Stimulated activated CD4-positive, alpha-beta T cell treated with anti-CD3 and anti-CD28 coated beads, Interleukin-2, amount 100 ng/mL, for 4 hours (primary cell): ENCODE measurements at regions not wholly inside any gene's neighbourhood (a gene's known extent, or its start where the extent isn't known, plus 50 kb on each side); places are given as distances from the start of the nearest gene placed in this dataset.

ENCODE experiments used
- DNase-seq: peaks from one replicate; pipeline ENCODE4 v3.0.0-alpha.2; 2020; ENCODE audit warnings: low read depth

GRCh38 chr10:121099592-121099991, 248.4 kb downstream of the WDR11 start:
- DNase-seq = no peak

GRCh38 chr10:121101561-121101960, 250.4 kb downstream of the WDR11 start:
- no peak for DNase-seq

GRCh38 chr10:121102706-121103105, 251.5 kb downstream of the WDR11 start:
- DNase-seq = no peak

GRCh38 chr10:121104476-121105111, 253.4 kb downstream of the WDR11 start:
- DNase-seq = no peak

- no peak for DNase-seq
Measured at GRCh38 chr10:121106611-121107010, 255.4 kb downstream of the WDR11 start.

- DNase-seq = no peak
Measured at GRCh38 chr10:121108051-121108450, 256.9 kb downstream of the WDR11 start.

GRCh38 chr10:121110369-121110768, 259.2 kb downstream of the WDR11 start:
- no peak for DNase-seq

- no peak for DNase-seq
Measured at GRCh38 chr10:121112136-121112535, 261.0 kb downstream of the WDR11 start.

- DNase-seq = no peak
Measured at GRCh38 chr10:121112579-121113384, 261.6 kb downstream of the WDR11 start.

- no peak for DNase-seq
Measured at GRCh38 chr10:121113385-121113696, 262.2 kb downstream of the WDR11 start.

- DNase-seq = no peak
Measured at GRCh38 chr10:121113911-121114310, 262.7 kb downstream of the WDR11 start.

- DNase-seq = no peak
Measured at GRCh38 chr10:121115154-121115553, 264.0 kb downstream of the WDR11 start.

- DNase-seq = no peak
Measured at GRCh38 chr10:121121462-121121861, 270.3 kb downstream of the WDR11 start.

GRCh38 chr10:121127151-121127906, 276.2 kb downstream of the WDR11 start:
- DNase-seq = no peak

- DNase-seq = no peak
Measured at GRCh38 chr10:121128164-121128563, 277.0 kb downstream of the WDR11 start.

- no peak for DNase-seq
Measured at GRCh38 chr10:121129266-121129665, 278.1 kb downstream of the WDR11 start.

- DNase-seq = no peak
Measured at GRCh38 chr10:121130382-121130781, 279.2 kb downstream of the WDR11 start.

- no peak for DNase-seq
Measured at GRCh38 chr10:121131014-121131413, 279.9 kb downstream of the WDR11 start.

- no peak for DNase-seq
Measured at GRCh38 chr10:121131426-121132265, 280.5 kb downstream of the WDR11 start.

- DNase-seq = no peak
Measured at GRCh38 chr10:121132273-121132672, 281.1 kb downstream of the WDR11 start.

GRCh38 chr10:121133901-121134300, 282.7 kb downstream of the WDR11 start:
- no peak for DNase-seq

- DNase-seq = no peak
Measured at GRCh38 chr10:121134711-121135110, 283.5 kb downstream of the WDR11 start.
